ENCODE measurements at regions not wholly inside any gene's neighbourhood (a gene's known extent, or its start where the extent isn't known, plus 50 kb on each side); places are given as distances from the start of the nearest gene placed in this dataset.
A peak's percentile ranks its signal among the peaks of the same experiment; 100 is the strongest.
"Not testable (repeated sequence)": the region's sequence is repeated elsewhere in the genome, so short reads cannot be mapped to it uniquely, and the experiment has no call there.

DNA sequence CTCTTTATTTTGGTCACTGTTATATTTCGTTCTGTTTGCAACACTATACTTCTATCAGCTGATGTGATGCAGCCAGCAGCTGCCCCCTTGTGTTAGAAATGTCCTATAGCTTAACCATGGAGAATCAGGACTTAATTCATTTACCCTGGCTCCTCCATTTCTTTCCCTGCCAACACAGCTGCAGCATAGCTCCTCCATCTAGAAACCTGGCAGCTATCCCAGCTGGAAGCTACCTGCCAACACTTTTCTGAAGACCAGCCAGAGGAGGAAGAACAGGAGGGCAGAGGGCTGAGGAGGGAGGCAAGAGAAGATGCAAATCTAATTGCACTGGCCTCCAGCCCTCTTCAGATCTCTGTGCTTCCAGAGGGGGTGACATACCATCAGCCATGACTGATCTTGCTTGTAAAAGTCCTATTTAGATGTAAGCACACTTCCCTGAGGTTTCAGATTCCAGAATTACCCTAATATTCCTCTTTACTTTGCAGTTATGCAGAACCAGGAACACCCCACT is 156.8 kb upstream of the TMEM260 start:
- peak; percentile 74 for DNase-seq

DNA sequence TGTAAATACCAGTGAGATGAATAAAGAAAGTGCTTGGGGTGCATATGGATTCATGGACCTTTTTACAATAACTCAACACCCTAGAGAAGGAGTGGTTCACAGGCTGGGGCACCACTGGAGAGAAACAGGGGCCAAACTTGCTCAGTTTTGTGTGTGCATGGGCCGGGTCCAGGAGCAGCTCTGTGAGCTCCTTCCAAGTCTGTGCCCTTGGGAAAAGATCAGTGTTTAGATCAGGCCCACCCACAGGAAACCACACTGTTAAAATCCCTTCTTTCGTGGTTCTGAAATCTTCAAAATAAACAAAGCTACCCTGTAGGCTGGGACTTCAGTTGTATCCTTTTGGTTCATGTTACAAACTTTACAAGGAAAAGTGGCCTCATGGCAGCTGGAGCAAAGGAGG is 156.1 kb upstream of the TMEM260 start:
- DNase-seq, result no peak

DNA sequence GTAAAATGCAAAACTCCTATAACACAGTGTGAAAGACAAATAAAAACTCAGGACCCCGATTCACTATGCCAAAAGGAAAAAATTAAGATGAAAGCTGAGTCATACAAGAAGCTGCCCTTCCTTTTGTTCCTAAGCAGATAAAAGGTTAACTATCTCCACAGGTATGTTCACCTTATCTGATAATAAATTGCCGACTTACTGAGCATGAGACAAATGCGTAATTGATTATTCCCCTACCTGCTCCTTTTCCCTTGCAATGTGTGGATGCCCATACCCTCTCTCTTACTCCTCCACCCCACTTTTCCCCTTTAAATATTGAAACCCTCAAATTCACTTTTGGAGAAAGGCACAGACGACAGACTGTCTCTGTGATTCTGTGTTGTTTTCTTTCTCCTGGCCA is 148.6 kb upstream of the TMEM260 start:
- DNase-seq, result no peak

DNA sequence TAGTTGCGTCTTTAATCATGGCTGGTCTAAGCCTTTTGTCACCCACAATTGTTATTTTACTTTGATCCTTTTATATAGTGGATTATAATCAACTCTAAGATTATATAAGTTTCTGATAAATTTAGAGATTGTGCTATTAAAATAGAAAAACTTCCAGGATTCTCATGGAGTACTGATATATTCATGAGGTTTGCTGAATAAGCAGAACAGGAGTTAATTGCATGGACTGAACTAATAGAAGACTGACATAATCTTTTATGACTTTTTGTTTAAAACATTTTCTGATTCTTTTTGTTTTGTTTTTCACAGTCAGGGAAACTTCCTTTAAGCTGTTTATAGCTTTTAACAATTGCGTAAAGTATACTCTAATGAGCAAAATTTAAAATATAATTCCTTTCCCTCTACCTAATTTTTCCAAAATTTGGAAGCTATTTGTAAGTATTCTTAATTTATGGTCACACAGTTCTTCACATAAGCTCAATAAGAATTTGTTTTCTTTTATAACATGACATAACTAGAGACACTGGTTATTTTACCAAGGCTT is 129.9 kb upstream of the TMEM260 start:
- DNase-seq, result no peak

DNA sequence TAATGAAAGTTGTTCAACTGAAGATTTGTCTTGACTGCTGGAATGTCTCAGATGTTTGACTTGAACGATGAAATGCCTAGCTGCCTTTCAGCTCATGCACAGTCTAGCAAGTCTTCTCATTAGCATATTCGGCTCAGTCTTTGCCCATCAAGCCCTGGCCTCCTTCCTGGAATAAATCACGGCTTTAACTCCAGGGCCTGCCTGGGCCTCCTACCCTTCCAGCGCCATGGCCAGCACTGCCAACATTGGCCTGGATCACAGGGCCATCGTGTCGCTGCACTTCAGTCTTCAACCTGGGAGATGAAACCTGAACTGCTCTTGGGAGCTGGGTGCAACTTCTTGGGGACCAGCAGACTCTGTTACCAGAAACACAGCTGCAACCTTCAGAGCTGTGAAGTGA is 126.7 kb upstream of the TMEM260 start:
- no peak for DNase-seq

DNA sequence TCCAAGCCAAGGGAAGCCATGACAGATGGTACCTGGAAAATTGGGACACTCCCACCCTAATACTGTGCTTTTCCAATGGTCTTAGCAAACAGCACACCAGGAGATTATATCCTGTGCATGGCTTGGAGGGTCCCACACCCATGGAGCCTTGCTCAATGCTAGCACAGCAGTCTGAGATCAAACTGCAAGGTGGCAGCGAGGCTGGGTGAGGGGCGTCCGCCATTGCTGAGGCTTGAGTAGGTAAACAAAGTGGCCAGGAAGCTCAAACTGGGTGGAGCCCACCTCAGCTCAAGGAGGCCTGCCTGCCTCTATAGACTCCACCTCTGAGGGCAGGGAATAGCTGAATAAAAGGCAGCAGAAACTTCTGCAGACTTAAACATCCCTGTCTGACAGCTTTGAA is 124.9 kb upstream of the TMEM260 start:
- not testable (repeated sequence) for DNase-seq

DNA sequence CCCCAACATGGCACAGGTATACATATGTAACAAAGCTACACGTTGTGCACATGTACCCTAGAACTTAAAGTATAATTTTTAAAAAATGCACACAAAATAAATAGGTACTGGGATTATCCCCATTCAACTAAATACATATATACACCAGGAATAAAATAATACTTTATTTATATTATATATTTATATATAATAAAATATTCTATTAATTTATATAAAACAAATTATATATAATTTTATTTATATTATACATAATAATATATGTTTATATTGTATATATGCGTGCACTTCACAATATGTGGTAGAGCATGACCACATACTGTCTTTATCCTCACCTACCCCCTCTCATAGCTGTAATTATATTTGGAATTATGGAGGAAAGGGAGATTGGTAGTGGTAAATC is 119.1 kb upstream of the TMEM260 start:
- DNase-seq, result no peak

DNA sequence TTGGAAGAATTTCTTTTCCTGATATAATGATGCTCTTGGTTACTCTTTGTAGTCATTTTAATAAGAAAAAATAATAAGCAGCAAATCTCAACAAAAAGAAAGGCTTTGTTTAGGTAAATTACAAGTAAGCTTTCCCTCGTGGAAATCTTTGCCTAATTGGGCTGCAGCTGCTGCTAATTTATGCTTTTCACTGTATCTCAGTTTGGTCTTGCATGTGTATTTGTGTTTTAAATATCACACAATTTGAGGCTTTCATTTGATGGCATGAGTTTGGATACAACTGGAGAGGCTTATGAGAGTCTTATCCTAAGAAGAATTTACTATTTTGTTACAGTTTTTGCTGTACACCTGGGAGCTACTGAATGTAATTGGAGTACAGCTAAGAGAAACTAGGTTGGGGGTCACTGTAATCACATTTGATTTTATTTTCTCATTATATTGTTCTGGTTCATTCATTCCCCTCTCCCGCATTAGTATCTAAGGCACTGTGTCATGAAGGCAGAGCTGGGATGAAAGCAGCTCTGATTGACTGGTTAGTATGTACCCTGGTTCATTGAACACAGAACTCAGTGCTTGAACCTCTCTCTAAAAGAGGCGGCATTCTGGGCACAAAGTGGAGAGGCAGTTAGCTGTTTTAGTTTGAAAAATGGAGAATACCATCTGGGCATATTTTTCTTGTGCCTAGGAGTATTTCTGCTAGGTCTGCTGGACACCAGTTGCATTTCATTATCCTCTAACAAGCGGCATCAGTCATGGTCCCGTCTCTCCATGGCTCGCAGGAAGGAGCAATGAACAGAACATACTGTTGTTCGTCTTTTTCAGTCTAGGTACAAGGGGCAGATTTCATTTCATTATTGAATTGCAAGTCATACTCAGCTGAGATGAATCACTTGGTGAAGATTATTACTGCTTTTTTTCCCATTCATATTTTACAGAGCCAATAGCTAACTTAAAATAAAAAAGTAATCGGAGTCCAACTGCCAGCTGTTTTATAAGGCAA is 118.0 kb upstream of the TMEM260 start:
- no peak for DNase-seq

DNA sequence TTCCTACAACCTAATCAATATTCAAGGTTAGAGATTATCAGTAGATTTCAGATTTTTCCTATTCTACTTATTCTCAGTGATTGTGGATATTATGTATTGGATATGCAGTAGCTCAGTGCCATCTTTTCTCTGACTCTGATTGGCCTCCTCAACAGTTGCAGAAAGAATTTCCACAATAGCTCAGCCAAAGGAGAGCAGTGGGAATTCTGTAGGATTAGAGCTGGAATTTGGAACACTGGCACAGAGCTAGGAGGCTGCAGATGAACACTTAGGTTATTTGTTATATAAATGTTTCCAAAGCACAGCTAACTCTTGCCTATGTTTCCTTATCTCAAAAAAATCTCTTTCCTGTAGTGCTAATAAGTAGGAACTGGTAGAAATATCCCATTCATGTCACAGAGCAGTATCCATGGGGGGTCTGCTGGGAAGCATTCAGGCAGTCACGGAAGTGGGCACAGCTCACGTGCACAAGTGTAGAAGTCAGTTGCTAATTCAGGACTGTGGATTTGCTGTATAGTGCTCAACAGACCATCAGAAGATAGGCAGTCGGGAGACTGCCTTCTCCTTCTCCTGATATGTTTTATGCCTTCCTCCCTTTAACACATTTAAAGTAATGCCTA is 116.2 kb upstream of the TMEM260 start:
- no peak for DNase-seq

DNA sequence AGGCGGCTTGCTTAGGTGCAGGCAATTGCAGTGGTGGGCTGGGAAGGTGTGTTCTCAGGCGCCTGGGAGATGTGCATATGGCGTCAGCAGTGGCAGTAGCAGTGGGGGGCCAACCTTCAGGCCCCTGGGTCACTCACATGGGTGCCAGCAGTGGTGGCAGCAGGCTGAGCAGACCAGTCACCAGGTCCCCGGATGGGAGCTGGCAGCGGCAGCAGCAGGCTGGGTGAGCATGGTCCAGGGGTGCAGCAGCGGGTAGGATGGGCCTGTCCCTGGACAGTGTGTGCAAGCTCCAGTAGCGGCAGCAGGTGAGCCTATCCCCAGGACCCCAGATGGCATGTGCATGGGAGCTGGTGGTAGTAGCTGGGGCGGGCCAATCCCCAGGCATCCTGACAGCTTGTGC is 108.5 kb upstream of the TMEM260 start:
- DNase-seq, result no peak

DNA sequence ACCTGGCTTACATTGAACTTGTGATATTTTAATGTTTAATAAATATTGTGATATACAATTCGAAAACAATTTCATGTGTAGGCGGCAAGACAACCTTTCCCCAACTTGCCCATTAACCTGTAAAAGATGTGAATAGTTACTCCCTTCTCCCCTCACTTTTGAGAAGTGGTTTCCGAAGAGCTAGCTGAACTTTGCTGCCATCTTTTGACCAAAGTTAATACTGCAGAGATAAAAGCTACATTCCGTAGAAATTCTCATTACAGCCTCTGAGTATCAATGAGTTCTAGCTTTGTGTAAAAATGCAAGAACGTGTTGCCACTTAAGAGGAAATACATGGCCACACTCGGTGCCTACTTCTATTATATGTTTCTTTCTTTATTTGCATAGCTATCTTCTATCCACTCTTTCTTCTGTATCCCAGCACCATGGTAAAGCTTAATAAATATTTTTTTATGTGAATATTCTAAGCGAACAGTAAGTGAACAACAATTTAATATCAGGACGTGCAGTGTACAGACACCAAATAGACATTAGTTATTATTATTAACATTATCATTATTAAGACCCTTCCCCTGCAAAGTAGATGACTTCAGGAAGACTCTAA is 105.1 kb upstream of the TMEM260 start:
- DNase-seq, result peak; percentile 22

DNA sequence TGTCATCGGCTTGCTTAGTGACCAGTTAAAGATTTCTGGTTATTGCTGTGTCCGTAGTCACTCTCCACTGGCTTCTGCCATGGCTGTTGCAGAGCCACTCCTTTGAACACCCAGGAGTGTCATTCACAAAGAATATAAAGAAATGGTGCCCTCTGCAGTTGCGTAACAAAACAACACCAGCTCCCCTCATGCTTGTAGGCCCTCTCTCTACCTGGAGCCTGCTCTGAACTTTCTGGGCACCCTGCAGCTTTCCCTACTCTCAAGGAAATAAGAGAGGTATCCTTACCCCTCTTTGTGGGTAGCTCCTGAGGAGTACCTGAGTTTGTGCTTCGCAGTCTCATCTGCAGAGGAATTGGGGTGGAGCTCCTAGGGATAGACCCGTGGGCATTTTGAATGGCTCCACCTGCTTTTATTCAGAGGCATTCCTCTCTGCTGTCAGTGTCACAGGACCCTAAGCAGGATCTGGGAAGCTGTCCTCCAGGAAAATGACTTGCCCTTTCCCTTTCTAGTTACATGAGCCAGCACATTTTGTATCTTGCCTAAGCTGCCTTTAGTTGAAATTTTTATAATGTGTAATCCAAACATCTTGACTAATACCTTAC is 97.2 kb upstream of the TMEM260 start:
- no peak for DNase-seq

DNA sequence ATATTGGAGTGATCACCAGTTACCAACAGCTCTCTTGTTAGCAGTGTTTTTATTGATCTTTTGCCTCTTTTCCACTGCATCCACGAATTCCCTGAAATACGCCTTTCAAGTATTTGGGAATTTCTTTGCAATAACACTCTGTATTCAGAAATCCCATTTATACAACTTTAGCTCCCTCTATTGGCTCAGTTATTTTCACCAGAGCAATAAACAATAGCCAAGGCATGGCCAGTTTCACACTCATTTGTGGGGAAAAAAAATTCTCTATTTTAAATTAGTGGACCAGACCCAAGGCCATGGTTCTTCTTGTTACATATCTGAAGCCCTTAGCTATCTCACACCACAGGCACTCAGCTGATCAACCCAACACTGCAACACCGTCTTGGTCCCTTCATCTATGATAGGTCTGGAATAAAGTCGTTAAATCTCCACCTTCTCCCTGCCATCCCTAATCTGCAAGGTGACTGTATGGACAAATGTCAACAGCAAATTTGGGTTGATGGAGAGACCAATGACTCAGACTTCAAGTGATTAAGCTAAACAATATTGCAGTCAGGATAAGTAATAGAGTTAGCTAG is 92.4 kb upstream of the TMEM260 start:
- no peak for DNase-seq

DNA sequence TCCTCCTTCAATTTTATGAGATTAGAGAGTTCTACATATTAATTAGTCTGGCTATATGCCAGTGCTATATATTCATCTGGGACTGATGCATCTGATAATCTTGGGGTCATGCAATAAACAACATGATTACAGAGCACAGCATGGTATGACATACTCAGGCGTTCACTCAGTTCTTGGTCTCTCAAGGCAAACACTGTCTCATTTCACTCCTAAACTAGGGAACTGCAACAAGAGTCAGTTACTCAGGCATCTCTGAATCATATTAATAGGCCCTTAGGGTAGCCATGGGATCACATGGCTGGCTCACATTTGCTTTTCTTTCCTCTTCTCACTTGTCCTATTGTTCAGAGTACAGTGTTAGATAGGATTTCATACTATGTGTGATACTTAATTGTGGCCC is 91.8 kb upstream of the TMEM260 start:
- DNase-seq, result no peak

DNA sequence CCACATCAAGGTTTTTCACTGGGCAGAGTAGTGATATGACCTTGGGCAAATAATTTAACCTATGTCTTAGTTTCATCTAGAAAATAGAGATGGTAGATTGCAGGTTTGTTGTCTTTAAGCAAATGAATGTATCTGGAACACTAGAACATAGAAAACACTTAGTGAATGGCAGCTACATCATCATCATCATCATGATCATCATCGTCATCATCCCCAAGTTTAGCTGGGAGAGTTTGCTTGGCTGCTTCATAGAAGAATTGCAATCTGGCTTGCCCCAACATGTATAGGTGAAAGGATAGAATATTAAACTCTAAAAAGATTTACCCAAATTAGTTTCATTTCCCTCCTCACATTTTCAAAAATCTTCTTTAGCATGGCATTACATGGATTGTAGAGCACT is 91.3 kb upstream of the TMEM260 start:
- DNase-seq, result no peak

DNA sequence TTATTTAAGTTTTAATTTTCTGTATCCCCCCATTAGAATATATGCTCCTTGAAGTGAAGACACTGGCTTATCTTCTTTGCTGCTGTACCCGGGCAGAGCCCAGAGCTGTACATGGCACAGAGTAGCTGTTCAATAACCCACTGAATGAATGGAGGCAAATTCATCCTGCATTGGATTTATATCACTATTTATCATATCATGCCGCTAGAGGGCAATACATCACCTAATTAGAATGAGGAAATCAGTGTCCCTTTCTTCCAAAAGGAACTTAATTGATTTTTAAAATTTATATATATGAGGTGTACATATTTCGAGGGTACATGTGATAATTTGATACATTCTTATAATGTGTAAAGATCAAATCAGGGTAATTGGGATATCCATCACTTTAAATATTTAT is 89.2 kb upstream of the TMEM260 start:
- DNase-seq, result peak; percentile 11

DNA sequence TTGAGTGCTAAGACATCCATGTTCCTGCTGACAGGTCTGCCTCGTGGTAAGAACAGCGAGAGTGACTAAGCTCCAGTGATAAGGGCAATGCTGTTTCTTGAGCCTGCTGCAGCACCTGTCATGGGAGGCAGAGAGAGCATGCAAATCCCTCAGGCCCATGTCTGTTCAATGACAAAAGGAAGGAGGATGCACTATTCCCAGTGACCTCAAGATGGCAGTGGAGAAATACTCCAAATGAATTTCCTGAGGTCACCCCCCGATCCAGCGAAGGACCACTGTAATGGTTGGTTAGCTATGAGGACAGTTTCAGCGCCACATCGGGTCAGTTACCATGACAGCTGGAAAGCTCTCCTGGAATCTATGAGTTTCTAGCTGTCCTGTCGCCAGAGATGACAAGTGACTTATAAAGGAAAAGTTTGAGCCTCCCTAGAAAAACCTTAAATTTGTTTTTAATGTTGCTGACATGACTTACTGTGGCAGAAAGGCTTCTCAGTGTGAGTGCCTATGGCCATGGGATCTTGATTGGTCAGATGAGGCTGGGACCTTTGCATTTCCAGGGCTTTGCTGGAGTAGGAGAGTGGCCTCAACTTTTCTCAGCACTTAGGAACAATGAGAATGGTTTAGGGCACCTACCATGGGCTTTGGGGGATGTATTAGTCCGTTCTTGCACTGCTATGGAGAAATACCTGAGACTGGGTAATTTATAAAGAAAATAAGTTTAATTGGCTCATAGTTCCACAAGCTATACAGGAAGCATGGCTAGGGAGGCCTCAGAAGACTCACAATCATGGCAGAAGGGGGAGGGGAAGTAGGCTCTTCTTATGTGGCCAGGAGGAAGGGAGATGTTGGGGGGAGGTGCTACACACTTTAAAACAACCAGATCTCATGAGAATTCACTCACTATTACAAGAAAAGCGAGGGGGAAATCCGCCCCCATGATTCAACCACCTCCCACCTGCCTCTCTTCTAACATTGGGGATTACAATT is 88.0 kb upstream of the TMEM260 start:
- DNase-seq, result peak; percentile 61

DNA sequence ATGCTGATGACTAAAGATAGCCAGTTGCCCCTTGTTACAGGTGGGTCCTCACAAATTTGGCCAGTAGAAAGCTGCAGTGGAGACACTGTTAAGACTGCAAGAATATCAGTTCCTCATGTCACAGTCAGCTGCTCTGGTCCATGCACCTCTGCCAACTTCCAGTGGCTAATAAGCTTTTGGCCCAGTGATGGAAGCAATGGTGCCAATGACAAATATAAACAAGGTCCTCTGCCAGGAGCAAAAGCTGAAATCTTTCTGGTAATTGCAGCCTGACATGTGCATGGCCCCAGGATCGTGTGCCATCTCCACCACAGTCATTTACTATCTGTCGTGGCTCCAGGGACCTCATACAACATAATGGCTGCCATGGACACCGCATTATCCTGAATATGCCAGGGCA is 85.4 kb upstream of the TMEM260 start:
- no peak for DNase-seq

DNA sequence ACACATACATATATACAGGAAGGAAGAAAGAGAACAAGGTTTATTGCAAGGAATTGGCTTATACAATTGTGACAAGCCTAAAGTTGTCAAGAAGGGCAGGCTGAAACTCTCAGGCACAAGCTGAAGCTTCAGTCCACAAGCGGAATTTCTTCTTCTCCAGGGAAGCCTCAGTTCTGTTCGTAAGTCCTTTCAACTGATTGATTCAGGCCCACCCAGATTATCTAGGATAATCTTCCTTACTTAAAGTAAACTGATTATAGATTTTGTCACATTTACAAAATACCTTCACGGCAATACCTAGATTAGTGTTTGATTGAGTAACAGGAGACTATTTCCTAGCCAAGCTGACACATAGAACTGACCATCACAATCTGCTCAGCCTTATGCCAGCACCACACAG is 81.5 kb upstream of the TMEM260 start:
- no peak for DNase-seq

DNA sequence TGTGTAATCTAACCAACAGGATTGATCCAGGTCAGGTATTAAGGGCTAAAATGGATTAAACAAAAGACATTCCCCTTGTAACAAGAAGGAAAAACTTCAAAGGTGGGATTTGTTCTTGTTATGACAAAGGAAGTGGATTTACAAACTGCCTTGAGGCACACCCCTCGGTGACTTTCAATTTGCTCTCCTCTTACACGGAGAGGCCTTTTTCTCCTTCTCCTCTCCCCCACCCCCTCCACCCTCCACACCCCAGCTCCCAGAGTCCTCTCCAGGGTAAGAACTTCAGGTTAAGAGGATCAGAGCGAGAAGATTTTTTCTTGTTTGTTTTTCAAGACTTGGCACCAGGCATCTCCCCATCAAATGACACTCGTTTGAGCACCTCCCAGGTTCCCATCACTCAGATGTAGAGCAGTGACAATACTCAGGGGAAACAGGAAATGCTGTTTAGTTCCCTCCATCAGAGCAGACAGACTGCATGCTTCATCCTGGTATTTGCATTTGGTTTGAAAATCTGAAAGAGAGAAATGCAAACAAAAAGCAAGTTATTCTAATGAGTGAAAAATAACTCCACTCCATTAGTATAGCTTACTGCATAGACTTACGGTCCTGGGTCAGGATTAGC is 77.6 kb upstream of the TMEM260 start:
- no peak for DNase-seq

DNA sequence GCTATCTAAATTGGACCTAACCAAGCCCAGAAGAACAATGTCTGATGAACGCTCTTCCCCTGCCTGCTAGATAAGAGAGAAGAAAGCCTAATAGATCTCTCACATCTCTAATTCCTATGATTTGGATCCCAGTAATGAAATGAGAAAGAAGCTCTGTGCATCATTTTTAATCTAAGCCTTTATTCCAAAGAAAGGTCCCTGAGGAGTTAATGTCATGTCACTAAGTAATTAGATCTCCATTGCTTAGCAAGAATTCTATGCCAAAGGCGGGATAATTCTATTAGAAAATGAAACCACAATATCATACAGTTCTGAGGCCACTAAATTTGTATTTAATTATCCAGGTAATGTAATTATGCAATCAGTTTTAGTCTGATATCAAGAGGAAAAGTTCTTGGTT is 74.2 kb upstream of the TMEM260 start:
- DNase-seq, result no peak

Data from DMS 273 treated with DMSO at 0.1 percent for 48 hours (cell line).